Keratinocyte (primary cell): ENCODE measurements at regions not wholly inside any gene's neighbourhood (a gene's known extent, or its start where the extent isn't known, plus 50 kb on each side); places are given as distances from the start of the nearest gene placed in this dataset.

ENCODE experiments used
- DNase-seq: peaks from one replicate; pipeline ENCODE4 v3.0.0-alpha.2; 2011; ENCODE audit warnings: low read depth, missing footprints, low spot score
- FAIRE-seq: peaks from 2 replicates; lab custom pipeline; 2011; peaks lifted over from hg19 to GRCh38; lab: Jason Lieb, UNC
- H2AFZ ChIP-seq: 2 replicates; pipeline ENCODE4 v1.6.0; 2012; ENCODE audit warnings: low read length, control low read depth, inconsistent platforms; ENCODE audit not compliant: control insufficient read depth
- H3K27ac ChIP-seq: 2 replicates; pipeline ENCODE4 v1.5.1; 2011; ENCODE audit warnings: low read length; ENCODE audit not compliant: control insufficient read depth, insufficient read depth
- H3K27me3 ChIP-seq: 3 replicates; pipeline ENCODE4 v1.6.0; 2011; ENCODE audit warnings: low read length; ENCODE audit not compliant: control insufficient read depth, insufficient read depth; ENCODE audit errors: extremely low read depth
- H3K36me3 ChIP-seq, 2 experiments: 2 replicates in 1 of 2; 3 replicates in 1 of 2; pipeline ENCODE4 v1.5.1; 2011; ENCODE audit warnings: low read length in 2 of 2, mild to moderate bottlenecking in 1 of 2; ENCODE audit not compliant: control insufficient read depth in 2 of 2, insufficient read depth in 2 of 2; ENCODE audit errors: extremely low read depth in 1 of 2
- H3K4me1 ChIP-seq: 3 replicates; pipeline ENCODE4 v1.5.1; 2011; ENCODE audit warnings: low read length; ENCODE audit not compliant: control insufficient read depth, insufficient read depth; ENCODE audit errors: extremely low read depth
- H3K4me2 ChIP-seq: 3 replicates; pipeline ENCODE4 v1.6.0; 2011; ENCODE audit warnings: low read depth, low read length; ENCODE audit not compliant: control insufficient read depth, insufficient read depth; ENCODE audit errors: extremely low read depth
- H3K4me3 ChIP-seq, 3 experiments: fragments of 200-600 bp in 1 of 3; sonication (generic) in 1 of 3; 2 replicates in 2 of 3; 3 replicates in 1 of 3; pipeline ENCODE4 v1.5.1; 2011 to 2016; ENCODE audit warnings: low read length in 3 of 3, mild to moderate bottlenecking in 3 of 3, control low read depth in 2 of 3, inconsistent platforms in 1 of 3, low read depth in 1 of 3, mixed read lengths in 1 of 3, mixed run types in 1 of 3, moderate library complexity in 1 of 3; ENCODE audit not compliant: control insufficient read depth in 2 of 3, insufficient read depth in 2 of 3; ENCODE audit errors: extremely low read depth in 1 of 3
- H3K79me2 ChIP-seq: 2 replicates; pipeline ENCODE4 v1.6.0; 2012; ENCODE audit warnings: low read length; ENCODE audit not compliant: control insufficient read depth, insufficient read depth
- H3K9ac ChIP-seq: 3 replicates; pipeline ENCODE4 v1.6.0; 2011; ENCODE audit warnings: low read length; ENCODE audit not compliant: control insufficient read depth, insufficient read depth; ENCODE audit errors: extremely low read depth
- H3K9me1 ChIP-seq: 3 replicates; pipeline ENCODE4 v1.6.0; 2011; ENCODE audit warnings: low read length; ENCODE audit not compliant: control insufficient read depth, insufficient read depth; ENCODE audit errors: extremely low read depth
- H3K9me3 ChIP-seq: 2 replicates; pipeline ENCODE4 v1.5.1; 2012; ENCODE audit warnings: low read depth, low read length; ENCODE audit not compliant: control insufficient read depth
- H4K20me1 ChIP-seq: 3 replicates; pipeline ENCODE4 v1.6.0; 2011; ENCODE audit warnings: low read length; ENCODE audit not compliant: control insufficient read depth, insufficient read depth; ENCODE audit errors: extremely low read depth
- CTCF ChIP-seq, 3 experiments: IDR thresholded peaks in 1 of 3; conservative IDR thresholded peaks in 1 of 3; optimal IDR thresholded peaks in 1 of 3; 2 replicates in 2 of 3; 3 replicates in 1 of 3; pipeline versions ENCODE3 to v1.5.1; 2011; ENCODE audit warnings: low read length in 3 of 3, mild to moderate bottlenecking in 3 of 3, moderate library complexity in 2 of 3, control low read depth in 1 of 3, inconsistent platforms in 1 of 3; ENCODE audit not compliant: insufficient read depth in 2 of 3; ENCODE audit errors: extremely low read depth in 1 of 3
- EZH2 ChIP-seq: IDR thresholded peaks from one replicate; pipeline ENCODE4 v1.6.1; 2012; ENCODE audit warnings: inconsistent platforms, mild to moderate bottlenecking, low read length, moderate library complexity
- dilution Hi-C: fragments of 300-500 bp; cut with MboI; formaldehyde crosslinking; loops from one replicate; pipeline ENCODE4 v1.7.0; 2020; ENCODE audit warnings: low sequenced_read_pairs; ENCODE audit not compliant: extremely low pct_ligation_motif_present

DNA sequence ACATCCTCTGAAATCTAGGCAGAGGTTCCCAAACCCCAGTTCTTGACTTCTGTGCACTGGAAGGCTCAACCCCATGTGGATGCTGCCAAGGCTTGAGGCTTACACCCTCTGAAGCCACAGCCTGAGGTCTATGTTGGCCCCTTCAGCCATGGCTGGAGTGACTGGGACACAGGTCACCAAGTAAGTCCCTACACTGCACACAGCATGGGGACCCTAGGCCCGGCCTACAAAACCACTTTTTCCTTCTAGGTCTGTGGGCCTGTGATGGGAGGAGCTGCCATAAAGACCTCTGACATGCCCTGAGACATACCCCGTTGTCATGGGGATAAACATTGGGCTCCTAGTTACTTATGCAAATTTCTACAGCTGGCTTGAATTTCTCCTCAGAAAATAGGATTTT lies 418.8 kb upstream of the CCNH start:
- no peaks in the 10 kb centered on the region for H3K36me3 ChIP-seq
- TF ChIP-seq CTCF (optimal IDR thresholded peaks at IDR 0.05 in 1 of 3, IDR thresholded peaks at IDR 0.05 in 1 of 3, conservative IDR thresholded peaks at IDR 0.05 in 1 of 3; ENCODE audit: extremely low read depth in 1 of 3, insufficient read depth in 2 of 3, low read length in 3 of 3) (no peak), EZH2 (no peak)
- no peaks in the 10 kb centered on the region for H3K79me2 ChIP-seq
- H3K9ac ChIP-seq = no peak overlapping the region
- no peak overlapping the region for H3K4me3 ChIP-seq
- dilution Hi-C loops = no loop called here
- H3K9me1 ChIP-seq = no peaks in the 10 kb centered on the region
- no peaks in the 10 kb centered on the region for H4K20me1 ChIP-seq
- FAIRE-seq (no peak), DNase-seq (no peak)
- H3K4me2 ChIP-seq = no peak overlapping the region
- no peaks in the 10 kb centered on the region for H3K4me1 ChIP-seq
- no peaks in the 10 kb centered on the region for H3K27me3 ChIP-seq
- H3K27ac ChIP-seq = no peak overlapping the region
- H3K9me3 ChIP-seq = no peaks in the 10 kb centered on the region
- no peak overlapping the region for H2AFZ ChIP-seq

DNA sequence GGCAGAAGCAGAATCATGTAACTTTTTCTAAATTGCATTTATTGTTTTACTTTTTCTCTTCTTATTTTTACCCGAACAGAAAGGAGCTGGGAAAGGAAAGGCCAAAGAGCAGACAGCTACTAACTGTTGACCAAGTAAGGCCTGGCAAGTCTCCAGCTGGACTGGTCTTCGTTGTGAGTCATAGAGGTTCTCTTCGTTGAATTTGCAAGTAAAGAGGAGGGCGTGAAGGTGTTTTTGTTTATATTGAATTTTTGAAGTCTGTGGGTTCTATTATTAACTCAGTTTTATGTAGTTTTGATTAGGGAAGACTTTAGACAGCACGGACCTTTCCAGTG lies 416.5 kb upstream of the CCNH start:
- Histone ChIP-seq H3K79me2 (no peaks in the 10 kb centered on the region), H3K9me3 (no peaks in the 10 kb centered on the region), H3K9me1 (no peaks in the 10 kb centered on the region), H3K27ac (no peak overlapping the region), H3K36me3 (no peaks in the 10 kb centered on the region), H3K4me2 (no peak overlapping the region), H3K27me3 (no peaks in the 10 kb centered on the region), H4K20me1 (no peaks in the 10 kb centered on the region), H3K4me3 (no peak overlapping the region), H2AFZ (no peak overlapping the region), H3K4me1 (no peaks in the 10 kb centered on the region), H3K9ac (no peak overlapping the region)
- FAIRE-seq (no peak), DNase-seq (no peak)
- TF ChIP-seq EZH2 (no peak), CTCF (optimal IDR thresholded peaks at IDR 0.05 in 1 of 3, IDR thresholded peaks at IDR 0.05 in 1 of 3, conservative IDR thresholded peaks at IDR 0.05 in 1 of 3; ENCODE audit: extremely low read depth in 1 of 3, insufficient read depth in 2 of 3, low read length in 3 of 3) (no peak)
- dilution Hi-C loops = no loop called here
